ENCODE measurements at regions not wholly inside any gene's neighbourhood (a gene's known extent, or its start where the extent isn't known, plus 50 kb on each side); places are given as distances from the start of the nearest gene placed in this dataset.

DNA sequence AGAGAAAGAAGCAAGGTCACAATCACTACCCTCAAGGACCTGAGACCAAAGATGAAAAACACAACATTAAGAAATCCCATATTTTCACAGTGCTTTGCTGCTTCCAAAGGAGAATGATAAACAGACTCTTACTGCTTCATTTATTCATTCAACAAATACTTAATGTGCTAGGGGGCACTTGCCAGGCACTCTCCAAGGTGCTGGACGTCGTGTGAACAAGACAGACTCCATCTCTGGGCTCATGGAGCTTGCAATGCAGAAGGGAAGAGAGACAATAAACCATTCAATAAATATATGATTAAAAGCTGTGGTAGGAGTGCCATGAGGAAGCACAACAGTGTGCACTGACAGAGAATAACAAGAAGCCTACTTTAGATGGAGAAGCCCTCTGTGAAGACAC lies 327.7 kb downstream of the CDK5RAP2 start:
- H3K27ac ChIP-seq, result no peak overlapping the region
- intact Hi-C loops (cut with DNase I; ENCODE audit: low total_unique reads), result no loop called here
- TF ChIP-seq POLR2A (IDR thresholded peaks at IDR 0.05), result no peak
- TF ChIP-seq POLR2AphosphoS5 (IDR thresholded peaks at IDR 0.05), result no peak
- DNase-seq, result no peak
- no peaks in the 10 kb centered on the region for H3K4me1 ChIP-seq
- peaks cover 0 to 10% (median 0%) of the 10 kb centered on the region in 7 donors for H3K27me3 ChIP-seq (replicated peaks in 1 of 7)
- no peak overlapping the region for H3K4me3 ChIP-seq
- 12 to 34% (median 20%) methylated on average over 2 of the region's 2 CpGs for WGBS, 5 donors
- no peaks in the 10 kb centered on the region for H3K36me3 ChIP-seq
- peaks cover 0 to 5% (median 0%) of the 10 kb centered on the region in 8 donors for H3K9me3 ChIP-seq

DNA sequence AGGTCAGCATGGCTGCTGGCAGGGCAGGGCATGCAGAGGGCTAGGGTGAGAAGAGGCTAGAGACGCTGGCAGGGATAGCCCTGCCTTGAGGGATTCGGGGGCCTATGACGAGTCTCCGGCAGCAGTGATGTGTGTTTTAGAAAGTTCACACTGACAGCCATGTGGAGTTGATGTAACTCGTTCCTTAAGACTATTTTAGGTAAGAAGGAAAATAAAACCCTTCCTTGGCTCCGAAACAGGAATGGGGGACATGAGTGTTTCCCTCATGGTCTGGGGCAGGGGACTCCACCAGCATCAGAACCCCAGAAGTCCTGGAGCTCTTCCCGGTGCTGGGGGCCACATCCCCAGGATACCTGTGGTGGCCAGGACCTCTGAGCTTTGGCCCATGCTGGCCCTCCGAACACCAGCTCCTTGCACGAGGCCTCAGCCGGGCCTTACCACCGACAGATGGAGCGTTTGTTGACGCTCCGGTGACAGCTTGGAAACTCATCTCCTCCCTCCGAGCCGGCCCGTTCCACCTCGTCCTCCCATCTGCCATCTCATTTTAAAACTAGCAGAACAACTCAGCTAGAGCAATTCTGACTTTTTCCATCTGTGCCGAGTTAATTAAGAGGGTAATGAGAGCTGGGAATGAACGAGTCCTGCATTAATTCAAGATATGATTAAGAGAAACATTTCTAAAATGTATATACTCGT lies 337.7 kb downstream of the CDK5RAP2 start:
- H3K9me3 ChIP-seq, result peaks cover 0 to 3% (median 0%) of the 10 kb centered on the region in 8 donors
- H3K27ac ChIP-seq, result no peak overlapping the region
- TF ChIP-seq POLR2A (IDR thresholded peaks at IDR 0.05), result no peak
- no peak for TF ChIP-seq POLR2AphosphoS5 (IDR thresholded peaks at IDR 0.05)
- TF ChIP-seq, protein P1, sequence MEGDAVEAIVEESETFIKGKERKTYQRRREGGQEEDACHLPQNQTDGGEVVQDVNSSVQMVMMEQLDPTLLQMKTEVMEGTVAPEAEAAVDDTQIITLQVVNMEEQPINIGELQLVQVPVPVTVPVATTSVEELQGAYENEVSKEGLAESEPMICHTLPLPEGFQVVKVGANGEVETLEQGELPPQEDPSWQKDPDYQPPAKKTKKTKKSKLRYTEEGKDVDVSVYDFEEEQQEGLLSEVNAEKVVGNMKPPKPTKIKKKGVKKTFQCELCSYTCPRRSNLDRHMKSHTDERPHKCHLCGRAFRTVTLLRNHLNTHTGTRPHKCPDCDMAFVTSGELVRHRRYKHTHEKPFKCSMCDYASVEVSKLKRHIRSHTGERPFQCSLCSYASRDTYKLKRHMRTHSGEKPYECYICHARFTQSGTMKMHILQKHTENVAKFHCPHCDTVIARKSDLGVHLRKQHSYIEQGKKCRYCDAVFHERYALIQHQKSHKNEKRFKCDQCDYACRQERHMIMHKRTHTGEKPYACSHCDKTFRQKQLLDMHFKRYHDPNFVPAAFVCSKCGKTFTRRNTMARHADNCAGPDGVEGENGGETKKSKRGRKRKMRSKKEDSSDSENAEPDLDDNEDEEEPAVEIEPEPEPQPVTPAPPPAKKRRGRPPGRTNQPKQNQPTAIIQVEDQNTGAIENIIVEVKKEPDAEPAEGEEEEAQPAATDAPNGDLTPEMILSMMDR (IDR thresholded peaks at IDR 0.05 in 8 of 11, conservative IDR thresholded peaks at IDR 0.05 in 3 of 11), result no peak
- intact Hi-C loops (cut with DNase I; ENCODE audit: low total_unique reads), result no loop called here
- no peaks in the 10 kb centered on the region for H3K4me1 ChIP-seq
- no peaks in the 10 kb centered on the region for H3K36me3 ChIP-seq
- no peaks in the 10 kb centered on the region for H3K27me3 ChIP-seq (replicated peaks in 1 of 7)
- no peak for DNase-seq
- H3K4me3 ChIP-seq, result no peak overlapping the region
- WGBS, 5 donors, result 79 to 90% (median 84%) methylated on average over 21 of the region's 21 CpGs

DNA sequence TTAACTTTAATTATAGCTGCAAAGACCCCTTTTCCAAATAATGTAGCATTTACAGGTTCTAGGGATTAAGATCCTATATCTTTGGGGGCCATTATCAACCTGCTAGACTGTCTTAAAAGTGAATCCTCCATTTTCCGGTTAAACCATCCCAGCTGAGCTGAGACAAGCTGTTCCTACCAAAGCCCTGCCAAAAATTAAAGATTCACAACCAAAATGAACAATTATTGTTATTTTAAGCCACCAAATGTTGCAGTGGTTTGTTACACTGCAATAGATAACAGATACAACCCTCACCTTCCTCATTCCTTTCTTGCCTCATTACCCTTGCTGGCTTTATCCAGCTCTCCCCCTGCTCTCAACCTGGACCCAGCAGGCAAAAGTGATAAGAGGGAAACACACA lies 343.4 kb downstream of the CDK5RAP2 start:
- WGBS, 5 donors, result 63 to 76% (median 72%) methylated on average over 1 of the region's 1 CpG
- intact Hi-C loops (cut with DNase I; ENCODE audit: low total_unique reads), result no loop called here
- Histone ChIP-seq H3K36me3 (no peaks in the 10 kb centered on the region), H3K4me3 (no peak overlapping the region), H3K4me1 (no peaks in the 10 kb centered on the region), H3K27me3 (replicated peaks in 1 of 7) (no peaks in the 10 kb centered on the region), H3K27ac (no peak overlapping the region), H3K9me3 (no peaks in the 10 kb centered on the region)
- TF ChIP-seq POLR2A (IDR thresholded peaks at IDR 0.05) (no peak), POLR2AphosphoS5 (IDR thresholded peaks at IDR 0.05) (no peak)
- TF ChIP-seq, protein P1 (IDR thresholded peaks at IDR 0.05 in 8 of 11, conservative IDR thresholded peaks at IDR 0.05 in 3 of 11), result no peak
- DNase-seq, result no peak

DNA sequence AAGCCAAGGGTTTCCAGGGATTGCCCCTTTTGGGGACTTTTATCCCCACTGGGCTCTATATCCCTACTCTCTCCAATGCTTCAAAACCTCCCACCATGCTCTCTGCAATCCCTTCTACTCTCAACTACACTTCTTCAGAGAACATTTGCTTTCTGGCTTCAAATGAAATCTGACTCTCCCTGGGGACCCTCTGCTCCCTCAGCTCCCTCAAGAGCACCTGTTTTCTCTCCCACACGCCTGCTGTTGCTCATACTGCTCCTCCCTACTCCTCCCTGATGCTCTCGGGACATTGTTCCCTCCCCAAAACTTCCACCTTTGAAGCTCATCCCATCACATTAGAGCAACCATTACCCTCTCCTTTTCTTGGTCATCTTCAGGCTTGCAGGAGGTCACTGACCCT lies 344.9 kb downstream of the CDK5RAP2 start:
- 51 to 66% (median 57%) methylated on average over 2 of the region's 2 CpGs for WGBS, 5 donors
- TF ChIP-seq, protein P1 (IDR thresholded peaks at IDR 0.05 in 8 of 11, conservative IDR thresholded peaks at IDR 0.05 in 3 of 11), result no peak
- TF ChIP-seq POLR2AphosphoS5 (IDR thresholded peaks at IDR 0.05) (no peak), POLR2A (IDR thresholded peaks at IDR 0.05) (no peak)
- H3K4me1 ChIP-seq, result no peaks in the 10 kb centered on the region
- H3K9me3 ChIP-seq, result no peaks in the 10 kb centered on the region
- no peak for DNase-seq
- intact Hi-C loops (cut with DNase I; ENCODE audit: low total_unique reads), result no loop called here
- no peaks in the 10 kb centered on the region for H3K27me3 ChIP-seq (replicated peaks in 1 of 7)
- H3K36me3 ChIP-seq, result no peaks in the 10 kb centered on the region
- no peak overlapping the region for H3K4me3 ChIP-seq
- H3K27ac ChIP-seq, result no peak overlapping the region

Measured in spleen (tissue), 11 donors.